ENCODE measurements at regions not wholly inside any gene's neighbourhood (a gene's known extent, or its start where the extent isn't known, plus 50 kb on each side); places are given as distances from the start of the nearest gene placed in this dataset.

DNA sequence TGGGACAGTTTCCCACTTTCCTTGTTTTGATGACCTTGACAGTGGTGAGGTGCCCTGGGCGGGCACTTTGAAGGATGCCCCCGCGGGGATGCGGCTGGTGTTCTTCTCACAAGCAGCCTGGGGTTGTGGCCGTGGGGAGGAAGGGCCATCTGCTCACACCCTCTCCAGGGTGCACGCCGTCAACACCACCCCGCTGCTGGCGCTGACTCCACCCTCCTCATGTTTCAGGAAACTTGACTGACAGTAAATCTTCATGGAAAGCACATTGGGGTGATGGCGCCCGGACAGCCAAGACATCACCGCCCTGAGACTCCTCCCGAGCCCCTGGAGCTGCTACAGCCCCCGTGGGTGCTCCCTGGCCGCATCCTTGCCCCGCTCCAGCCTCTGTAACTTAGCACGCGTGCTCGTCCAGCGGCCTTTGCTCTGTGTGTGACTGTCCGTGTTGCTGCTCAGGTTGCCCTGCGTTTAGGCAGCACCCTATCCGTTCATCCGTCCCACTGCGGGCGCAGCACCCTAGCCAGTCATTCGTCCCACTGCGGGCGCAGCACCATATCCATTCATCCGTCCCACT lies 150.2 kb upstream of the C14orf180 start:
- DNase-seq (ENCODE audit: low spot score in 2 of 2) = no peak
- FAIRE-seq = no peak

DNA sequence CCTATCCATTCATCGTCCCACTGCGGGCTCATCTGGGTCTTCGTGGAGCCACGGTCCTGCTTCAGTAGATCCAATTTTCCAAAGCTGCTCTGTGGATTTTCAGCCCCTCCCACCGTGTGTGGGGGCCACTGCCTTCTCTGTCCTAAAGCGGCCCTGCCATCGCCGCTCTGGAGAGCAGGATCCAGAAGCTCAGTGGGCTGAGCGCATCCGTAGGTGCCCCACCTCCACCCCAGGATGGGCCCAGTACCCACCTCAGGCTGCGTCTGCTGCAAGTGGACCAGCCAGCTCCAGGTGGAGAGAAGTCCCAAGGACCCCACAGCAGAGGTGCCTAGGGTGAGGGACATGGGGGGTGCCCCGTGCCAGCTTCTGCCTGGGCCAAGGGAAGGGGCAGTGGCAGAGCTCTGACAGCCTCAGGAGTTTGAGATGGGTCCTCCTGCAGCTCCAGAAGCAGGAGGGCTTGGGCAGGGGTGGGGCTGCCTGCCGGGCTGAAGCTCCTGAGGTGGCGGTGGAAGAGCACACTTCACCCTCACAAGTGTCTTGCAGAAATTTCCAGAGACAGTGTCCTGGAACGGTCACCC lies 148.1 kb upstream of the C14orf180 start:
- no peak for DNase-seq (ENCODE audit: low spot score in 2 of 2)
- no peak for FAIRE-seq

DNA sequence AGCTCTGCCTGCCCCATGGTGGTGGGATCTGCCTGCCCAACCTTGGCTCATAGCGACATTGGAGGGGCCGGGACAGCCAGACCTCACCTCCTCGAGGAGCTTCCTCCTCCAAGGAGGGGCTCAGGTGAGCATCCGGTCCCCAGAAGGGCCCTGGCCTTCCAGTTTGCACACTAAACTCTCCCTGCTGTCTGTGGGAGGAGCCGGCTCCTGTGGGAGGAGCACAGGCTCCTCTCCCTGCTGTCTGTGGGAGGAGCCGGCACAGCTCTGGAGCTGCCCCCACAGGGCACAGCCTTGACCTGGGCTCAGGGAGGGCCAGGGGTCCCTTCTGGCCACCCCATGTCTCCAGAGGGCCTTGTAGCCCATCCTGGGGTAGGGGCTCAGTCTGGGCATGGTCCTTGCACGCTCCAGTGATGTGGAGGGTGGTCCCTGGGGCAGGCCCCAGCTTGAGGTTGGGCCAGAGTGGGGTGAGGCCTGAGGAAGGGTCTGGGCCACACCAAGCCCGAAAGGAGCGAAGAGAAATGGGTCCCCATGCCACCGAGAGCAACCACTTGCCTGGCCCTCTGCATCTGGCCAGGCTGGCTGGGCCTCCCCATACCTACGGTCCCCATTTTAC lies 147.5 kb upstream of the C14orf180 start:
- FAIRE-seq = no peak
- DNase-seq (ENCODE audit: low spot score in 2 of 2) = no peak

DNA sequence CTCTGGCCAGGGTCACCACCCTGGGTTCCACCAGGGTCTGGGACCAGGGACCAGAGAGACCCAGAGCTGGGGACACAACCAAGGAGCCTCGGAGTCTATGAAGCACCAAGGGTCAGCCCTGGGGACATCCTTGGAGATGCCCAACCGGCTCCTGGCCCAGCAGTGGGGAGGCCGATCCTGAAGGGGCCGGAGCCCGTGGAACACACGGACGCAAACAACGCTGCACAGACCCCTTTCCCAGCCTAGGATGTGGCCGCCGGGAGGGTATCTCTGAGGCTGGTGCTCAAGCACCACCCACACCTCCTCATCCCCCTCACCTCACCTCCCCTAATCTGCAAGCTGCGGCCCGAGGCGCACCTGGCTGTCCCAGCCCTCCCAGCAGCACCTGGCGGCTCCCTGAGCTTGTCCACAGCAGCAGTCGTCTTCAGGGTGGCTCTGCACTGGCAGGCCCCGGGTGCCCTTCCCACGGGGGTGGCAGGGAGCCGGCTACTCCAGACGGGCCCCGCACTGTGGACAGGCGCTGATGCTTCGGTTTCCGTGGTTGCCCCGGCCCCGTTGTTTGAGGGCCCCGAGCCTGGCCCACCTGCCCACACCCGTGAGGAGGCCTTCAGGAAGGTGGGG lies 146.8 kb upstream of the C14orf180 start:
- FAIRE-seq = no peak
- no peak for DNase-seq (ENCODE audit: low spot score in 2 of 2)

DNA sequence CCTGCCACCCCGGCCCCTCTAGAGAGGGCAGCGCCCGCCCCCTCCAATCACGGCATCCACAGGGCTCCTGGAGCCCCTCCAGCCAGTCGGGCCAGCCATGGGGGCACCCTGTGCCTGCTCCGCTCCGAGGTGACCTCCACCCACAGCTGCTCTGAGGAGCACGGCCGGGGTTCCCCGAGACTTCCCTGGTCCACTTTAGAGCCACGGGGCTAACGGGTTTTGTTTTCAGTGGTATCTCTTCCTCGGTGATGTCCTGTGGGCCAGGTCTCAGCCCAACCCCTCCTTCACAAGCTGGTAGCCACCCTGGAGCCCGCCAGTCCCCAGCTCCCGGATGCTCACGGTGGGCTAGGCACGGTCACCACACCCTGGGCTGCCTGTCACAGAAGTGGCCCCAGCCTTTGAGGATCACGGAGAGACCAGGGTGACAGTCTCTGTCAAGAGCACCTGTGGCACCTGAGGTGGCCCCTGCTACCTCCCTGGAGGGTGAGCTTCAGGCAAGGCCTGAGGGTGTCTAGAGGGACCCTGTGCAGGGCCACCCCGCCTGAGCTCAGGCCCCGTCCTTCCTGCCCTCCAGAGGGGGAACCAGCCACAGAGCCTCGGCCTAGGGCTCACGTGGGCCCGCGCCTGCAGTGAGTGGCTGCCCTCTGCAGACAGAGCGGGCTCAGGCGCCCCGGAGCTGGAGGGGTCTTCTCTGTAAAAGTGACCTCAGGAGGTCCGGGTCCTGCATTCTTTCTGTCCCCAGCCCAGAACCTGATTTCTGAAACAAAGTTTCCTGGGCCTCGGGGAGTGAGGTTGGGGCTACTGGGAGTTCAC lies 146.0 kb upstream of the C14orf180 start:
- FAIRE-seq = no peak
- DNase-seq (ENCODE audit: low spot score in 2 of 2) = no peak

DNA sequence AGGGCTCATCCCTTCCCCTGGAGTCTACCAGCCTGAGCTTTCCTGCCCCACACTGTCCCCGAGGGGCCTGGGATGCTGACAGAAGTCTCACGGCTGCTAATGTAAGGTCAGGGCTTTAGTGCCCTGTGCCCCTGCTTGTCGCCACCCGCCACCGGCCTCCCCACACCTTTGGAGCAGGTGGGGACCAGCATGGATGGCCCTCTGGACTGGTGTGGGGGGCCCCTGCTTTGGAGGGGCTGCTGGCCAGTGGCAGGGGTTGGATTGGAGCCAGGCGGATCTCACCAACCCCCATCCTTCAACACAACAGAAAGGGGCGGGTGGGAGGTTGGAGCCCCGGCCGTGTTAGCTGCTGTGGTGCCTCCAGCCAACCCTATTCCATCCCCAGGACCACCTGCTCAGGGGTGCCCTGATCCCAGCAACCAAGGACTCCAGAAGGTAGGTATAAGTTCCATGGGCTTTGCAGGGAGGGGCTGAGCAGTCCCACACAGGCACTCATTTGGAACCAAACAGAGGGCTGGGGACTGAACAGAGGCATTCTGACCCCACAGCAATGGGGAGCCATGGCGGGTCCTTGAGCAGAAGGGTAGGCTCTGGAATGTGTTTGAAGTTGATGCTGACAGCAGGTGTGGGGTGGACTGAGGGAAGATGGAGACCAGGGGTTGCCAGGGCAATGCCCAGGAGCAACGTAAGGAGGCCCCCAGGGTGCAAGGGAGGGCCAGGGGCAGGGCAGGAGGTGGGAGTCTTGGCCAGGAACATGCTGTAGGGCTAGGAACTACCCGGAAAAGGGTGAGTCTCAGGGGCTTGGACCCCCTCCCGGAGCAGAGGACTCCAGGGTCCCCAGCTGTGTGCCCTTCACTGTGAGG lies 145.1 kb upstream of the C14orf180 start:
- DNase-seq (ENCODE audit: low spot score in 2 of 2) = no peak

DNA sequence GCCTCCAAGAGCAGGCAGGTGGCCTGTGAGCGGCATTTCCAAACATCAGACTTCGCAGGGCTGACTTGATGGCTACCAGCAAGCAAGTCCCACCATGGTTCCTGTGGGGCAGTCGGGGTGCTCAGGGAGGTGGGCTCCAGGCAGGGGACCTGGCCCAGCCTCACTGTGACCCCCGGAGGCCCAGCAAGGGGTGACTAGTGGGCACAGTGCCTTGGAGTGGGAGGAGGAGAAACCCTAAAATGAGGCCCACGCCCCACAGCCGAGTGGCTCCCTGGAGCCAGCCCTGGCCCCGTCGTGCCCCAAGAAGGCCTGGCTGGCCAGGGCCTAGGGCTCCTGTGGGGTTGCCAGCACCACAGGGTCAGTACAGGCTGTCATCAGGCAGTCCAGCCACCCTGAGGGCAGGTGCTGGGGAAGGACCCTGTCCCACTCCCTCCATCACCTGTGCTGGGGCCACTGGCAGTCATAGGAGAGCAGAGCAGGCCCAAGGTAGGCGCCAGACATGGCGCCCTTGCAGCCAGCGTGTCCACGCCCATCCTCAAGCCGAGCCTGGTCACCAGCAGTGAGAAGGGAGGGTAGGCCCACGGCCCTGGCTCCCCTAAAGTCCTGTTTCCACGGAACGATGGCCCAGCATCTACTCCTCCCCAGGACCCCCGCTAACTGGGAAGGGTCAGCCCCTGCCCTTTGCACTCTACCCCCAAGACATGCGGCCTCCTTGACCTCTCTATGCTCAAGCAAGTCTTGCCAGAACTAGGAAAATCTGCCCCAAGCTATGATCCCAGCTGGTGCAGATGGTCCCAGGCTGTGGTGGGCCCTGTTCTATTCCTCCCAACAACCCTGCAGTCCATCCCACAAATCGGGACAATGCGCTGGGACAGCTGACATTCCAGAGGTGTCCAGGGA lies 144.2 kb upstream of the C14orf180 start:
- DNase-seq (ENCODE audit: low spot score in 2 of 2) (no peak), FAIRE-seq (no peak)

More for the DNA sequence above, 145.1 kb upstream of the C14orf180 start:
- no peak for FAIRE-seq

DNA sequence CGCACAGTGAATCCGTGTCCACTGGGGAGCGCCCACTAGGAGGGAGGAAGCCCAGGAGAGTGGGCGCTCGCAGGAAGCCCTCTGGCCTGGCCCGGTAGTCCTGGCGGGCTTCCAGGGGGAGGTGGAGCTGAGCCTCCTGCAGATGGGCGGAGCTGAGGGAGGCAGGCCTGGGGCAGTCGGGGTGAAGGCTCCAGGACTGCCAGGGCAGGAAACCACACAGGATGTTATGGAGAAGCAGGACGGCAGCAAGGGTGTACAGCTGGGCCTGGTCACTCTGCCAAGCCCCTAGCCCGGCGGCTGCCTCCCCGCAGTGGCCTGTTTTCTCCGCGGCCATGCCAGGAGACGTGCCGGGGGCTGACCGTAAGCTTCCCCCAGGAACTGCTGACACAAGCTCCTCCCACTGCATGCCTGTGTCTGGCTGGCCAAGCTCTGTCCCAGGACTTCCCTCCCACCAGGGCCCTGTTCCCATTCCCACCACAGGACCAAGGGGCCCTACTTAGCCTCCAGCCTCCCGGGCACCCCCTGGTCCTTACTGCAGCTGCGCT lies 143.4 kb upstream of the C14orf180 start:
- DNase-seq (ENCODE audit: low spot score in 2 of 2) (peak; percentile 43 to 61), FAIRE-seq (no peak)

DNA sequence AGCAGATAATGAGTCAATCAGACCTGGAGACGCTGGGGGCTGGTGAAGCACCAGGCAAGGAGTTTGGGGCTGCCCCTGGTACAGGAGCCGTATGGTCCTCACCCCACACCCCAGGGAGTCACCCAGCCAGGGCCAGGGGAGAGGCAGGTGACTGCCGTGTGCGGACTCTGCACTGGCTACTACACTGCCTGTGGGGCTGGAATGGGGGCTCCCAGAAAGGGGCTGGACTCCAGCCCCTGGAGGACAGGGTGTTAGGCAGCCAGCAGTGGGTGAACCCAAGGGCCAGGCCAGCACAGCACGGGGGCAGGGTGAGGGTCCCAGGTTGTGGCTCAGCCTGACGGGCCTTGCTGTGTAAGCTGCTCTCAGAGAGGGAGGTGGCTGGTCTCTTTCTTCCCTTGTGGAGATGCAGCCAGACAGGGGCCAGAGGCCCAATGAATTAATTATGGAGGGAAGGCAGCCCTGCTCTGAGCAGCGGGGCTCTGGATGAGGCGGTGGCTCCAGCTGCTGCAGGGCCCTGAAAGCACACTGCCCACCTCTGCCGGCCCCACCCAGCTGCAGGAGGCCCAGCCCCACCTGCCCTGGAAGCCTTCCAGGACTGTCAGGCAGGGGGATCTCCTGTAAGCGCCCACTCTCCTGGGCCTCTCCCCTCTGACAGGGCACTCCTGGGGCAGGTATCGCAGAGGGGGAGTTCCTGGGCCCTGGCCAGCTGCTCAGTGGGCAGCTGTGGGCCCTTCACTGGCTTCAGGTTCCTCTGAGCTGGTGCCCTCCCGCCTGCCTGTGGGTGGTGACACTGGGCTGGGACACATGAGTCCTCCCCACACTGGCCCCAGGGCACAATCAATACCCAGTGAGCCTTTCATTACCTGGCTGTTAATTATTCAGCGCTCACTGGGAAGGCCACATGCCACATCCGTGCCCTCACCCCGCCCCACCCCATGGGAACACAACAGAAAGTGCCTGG lies 142.5 kb upstream of the C14orf180 start:
- DNase-seq (ENCODE audit: low spot score in 2 of 2) (no peak), FAIRE-seq (no peak)

DNA sequence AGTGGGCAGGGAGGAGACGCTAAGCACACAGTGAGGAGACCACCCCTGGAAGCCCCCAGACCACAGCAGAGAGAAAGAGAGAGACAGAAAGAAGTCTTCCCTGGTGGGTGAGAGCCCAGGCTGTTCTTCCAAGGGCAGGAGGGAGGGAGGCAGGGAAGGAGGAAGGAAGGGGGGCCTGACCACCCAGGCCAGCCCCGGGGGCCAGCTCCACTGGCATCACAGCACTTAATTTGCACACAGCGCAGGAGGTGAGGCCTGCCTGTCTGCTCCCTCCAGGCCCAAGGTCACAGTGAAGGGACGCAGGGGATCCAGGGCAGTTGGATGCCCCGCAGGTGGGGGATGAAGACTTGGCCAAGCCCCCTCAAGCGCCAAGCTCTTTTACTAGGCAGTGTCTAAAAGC lies 141.9 kb upstream of the C14orf180 start:
- FAIRE-seq (no peak), DNase-seq (ENCODE audit: low spot score in 2 of 2) (no peak)

DNA sequence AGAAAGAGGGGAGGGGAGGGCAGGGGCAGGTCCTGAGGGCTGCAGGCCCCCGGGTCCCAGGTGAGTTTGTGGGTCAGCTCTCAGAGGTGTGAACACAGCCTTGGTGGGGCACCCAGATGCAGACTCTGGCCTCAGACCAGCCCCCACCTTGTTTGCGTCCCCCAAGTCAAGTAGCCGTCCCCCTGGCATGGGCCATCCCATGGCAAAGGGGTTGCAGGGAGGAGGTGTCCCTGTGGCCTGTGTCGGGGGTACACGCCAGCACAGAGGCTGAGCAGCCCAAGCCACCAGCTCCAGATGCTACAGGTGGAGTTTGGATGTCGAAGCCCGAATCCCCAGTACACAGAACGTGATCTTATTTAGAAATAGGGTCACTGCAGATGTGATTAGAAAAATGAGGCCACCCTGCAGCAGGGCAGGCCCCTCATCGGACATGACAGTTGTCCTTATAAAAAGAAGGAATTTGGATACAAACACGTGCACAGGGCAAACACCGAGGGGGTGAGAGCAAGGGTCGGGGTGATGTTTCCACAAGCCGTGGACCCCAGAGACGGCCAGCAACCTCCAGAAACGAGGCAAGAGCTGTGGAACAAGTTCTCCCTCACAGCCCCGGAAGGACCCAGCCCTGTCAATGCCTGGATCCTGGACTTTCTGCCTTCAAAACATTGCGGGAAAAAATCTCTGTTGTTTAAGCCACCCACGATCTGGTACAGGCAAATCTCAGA lies 141.2 kb upstream of the C14orf180 start:
- no peak for DNase-seq (ENCODE audit: low spot score in 2 of 2)
- no peak for FAIRE-seq

DNA sequence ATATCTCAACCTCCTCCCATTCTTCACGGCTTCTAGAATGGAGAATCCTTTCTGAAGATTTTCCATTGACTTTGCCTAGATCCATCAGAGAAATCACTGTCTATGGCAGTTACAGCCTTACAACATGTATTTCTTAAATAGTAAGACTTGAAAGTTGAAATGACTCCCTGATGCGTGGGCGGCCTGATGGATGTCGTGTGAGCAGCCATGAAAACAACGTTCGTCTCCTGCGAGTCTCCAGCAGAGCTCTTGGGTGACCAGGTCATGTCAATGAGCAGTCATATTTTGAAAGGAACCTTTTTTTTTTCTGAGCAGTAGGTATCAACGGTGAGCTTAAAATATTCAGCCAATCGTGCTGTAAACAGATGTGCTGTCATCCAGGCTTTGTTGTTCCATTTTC lies 139.9 kb upstream of the C14orf180 start:
- no peak for DNase-seq (ENCODE audit: low spot score in 2 of 2)
- no peak for FAIRE-seq

DNA sequence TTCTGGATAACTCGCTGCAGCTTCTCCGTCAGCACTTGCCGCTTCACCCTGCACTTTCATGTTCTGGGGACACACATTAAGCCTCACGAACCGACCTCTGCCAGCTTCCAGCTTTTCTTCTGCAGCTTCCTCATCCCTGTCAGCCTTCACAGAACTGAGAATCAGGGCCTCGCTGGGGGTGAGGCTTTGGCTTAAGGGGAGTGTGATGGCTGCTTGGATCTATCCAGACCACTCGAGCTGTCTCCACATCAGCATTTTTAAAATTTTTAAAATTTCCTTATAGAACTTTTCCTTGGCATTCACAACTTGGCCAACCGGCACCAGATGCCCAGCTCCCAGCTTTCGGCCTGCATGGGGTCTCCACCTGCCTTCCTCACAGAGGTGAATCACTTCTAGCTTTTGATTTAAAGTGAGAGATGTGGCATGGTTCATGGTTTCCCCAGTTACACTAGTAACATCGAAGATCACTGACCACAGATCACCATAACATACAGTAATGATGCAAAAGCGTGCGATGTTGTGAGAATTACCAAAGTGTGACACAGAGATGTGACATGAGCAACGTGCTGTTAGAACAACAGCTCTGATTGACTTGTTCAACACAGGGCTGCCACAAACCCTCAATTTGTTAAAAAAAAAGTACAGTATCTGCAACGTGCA lies 139.1 kb upstream of the C14orf180 start:
- no peak for DNase-seq (ENCODE audit: low spot score in 2 of 2)

DNA sequence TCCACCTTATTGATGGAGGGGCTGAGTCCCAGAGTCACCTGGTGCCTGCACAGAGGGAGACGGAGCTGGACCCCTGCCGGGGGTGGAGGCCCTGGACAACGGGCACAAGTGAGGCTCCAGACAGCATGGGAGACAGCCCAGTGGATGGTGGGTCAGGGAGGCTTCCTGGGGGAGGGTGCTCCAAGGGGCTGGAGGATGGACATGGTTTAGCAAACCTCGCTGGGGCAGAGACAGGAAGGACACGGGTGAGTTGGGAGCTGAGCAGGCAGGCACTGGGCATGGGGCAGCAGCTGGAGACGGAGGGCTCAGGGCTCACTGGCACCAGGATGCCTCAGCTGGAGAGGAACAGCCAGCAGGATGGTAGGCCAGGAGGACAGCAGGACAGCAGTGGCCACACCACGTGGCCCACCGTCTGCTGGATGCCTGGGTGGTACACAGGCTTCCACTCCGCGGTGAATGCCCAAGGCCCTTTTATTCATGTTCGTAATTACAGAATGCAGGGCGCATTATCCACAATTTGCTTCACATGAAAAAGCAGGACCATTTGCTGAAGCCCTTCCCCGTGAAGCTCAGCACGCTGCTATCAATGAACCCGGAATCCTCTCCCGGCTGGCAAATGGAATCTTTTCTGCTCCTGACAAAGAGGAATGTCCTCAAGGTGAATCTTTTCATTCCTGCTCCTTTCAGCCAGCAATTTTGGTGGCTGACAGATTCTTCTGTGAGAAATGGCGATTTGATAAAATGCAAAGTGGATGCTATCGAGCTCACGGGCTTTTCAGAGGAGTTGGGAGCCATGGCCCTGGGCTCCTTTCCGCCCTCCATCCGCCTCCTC lies 138.1 kb upstream of the C14orf180 start:
- DNase-seq (ENCODE audit: low spot score in 2 of 2) = no peak
- FAIRE-seq = no peak

More for the DNA sequence above, 139.1 kb upstream of the C14orf180 start:
- no peak for FAIRE-seq

DNA sequence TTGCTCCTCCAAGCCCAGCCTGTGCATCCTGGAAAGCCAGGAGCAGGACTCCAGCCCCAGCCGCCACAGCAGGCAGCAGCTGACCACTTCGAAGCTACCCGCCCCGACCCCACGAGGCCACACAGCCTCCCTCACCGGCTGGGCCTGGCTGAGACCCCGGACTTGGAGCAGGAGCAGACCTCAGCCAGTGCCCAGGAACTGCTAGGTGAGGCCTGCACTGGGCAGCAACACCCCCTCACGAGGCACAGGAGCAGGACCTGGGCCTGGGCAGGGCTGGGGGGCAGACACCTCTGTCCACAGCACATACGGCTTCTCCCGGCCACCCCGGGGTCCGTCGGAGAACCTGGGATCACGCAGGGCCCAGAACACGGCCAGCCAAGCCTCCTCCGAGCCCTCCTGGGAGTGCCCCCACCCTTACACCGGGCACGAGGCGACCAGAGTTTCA lies 137.4 kb upstream of the C14orf180 start:
- DNase-seq (ENCODE audit: low spot score in 2 of 2) = no peak

More for the DNA sequence above, 137.4 kb upstream of the C14orf180 start:
- no peak for FAIRE-seq

Data from frontal cortex (tissue), 3 donors.